ENCODE measurements at regions not wholly inside any gene's neighbourhood (a gene's known extent, or its start where the extent isn't known, plus 50 kb on each side); places are given as distances from the start of the nearest gene placed in this dataset.

DNA sequence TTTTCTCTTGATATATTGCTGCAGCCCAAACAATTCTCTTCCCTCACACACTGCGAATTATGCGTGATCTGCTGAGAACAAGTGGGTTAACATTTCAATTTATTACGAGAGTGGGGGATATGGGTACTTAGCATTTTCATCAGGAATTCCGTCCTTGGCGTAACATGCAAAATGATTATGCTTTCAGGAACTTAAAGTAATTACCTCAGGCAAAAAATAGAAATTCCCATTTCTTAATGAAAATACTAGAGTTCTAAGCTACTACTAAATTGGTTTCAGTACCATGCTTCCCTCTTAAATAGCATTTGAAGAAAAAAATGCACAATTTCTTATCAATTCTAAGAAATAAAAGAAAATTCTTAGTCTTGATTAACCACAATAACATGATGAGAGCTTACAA, 213.5 kb downstream of the GPAM start:
- no peaks in the 10 kb centered on the region for H3K4me1 ChIP-seq (ENCODE audit: control insufficient read depth in 3 of 3, insufficient read depth in 2 of 3, low read depth in 1 of 3, low read length in 2 of 3)
- WGBS, 3 donors = 83 to 94% (median 92%) methylated on average over 5 of the region's 5 CpGs
- H3K27ac ChIP-seq (ENCODE audit: low read depth in 1 of 3, low read length in 2 of 3) = no peak overlapping the region
- H3K27me3 ChIP-seq (ENCODE audit: control insufficient read depth in 3 of 3, insufficient read depth in 3 of 3, low read length in 3 of 3) = no peaks in the 10 kb centered on the region
- DNase-seq = no peak
- no peaks in the 10 kb centered on the region for H3K36me3 ChIP-seq (ENCODE audit: control insufficient read depth in 3 of 3, insufficient read depth in 2 of 3, low read depth in 1 of 3, low read length in 3 of 3)
- no peak for FAIRE-seq
- no peaks in the 10 kb centered on the region for H3K9me3 ChIP-seq (ENCODE audit: control insufficient read depth in 2 of 2, insufficient read depth in 1 of 2, low read depth in 1 of 2, low read length in 1 of 2)
- H3K4me3 ChIP-seq (ENCODE audit: low read depth in 1 of 3, low read length in 3 of 3) = no peak overlapping the region

DNA sequence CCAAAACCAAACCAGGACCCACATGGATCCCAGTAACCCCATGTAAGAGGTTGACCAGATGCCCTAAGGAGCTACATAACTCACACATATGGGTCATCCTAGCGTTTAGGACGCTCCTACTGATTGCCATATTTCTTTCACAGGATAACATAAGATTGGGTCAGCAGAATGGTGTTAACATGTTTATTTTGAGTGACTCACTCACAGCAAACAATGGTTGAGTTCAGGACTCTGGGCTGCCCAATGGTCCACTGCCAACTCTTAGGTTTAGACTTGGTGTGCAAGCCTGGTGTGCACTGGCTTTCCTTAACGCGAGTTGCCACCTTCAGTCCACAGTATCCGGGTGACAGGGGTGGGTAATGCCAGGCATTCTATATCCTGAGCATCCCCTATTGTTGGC, 211.5 kb downstream of the GPAM start:
- Histone ChIP-seq H3K9me3 (ENCODE audit: control insufficient read depth in 2 of 2, insufficient read depth in 1 of 2, low read depth in 1 of 2, low read length in 1 of 2) (no peaks in the 10 kb centered on the region), H3K27ac (ENCODE audit: low read depth in 1 of 3, low read length in 2 of 3) (no peak overlapping the region), H3K4me3 (ENCODE audit: low read depth in 1 of 3, low read length in 3 of 3) (no peak overlapping the region), H3K36me3 (ENCODE audit: control insufficient read depth in 3 of 3, insufficient read depth in 2 of 3, low read depth in 1 of 3, low read length in 3 of 3) (no peaks in the 10 kb centered on the region), H3K27me3 (ENCODE audit: control insufficient read depth in 3 of 3, insufficient read depth in 3 of 3, low read length in 3 of 3) (no peaks in the 10 kb centered on the region), H3K4me1 (ENCODE audit: control insufficient read depth in 3 of 3, insufficient read depth in 2 of 3, low read depth in 1 of 3, low read length in 2 of 3) (no peaks in the 10 kb centered on the region)
- 69 to 78% (median 77%) methylated on average over 5 of the region's 5 CpGs for WGBS, 3 donors
- FAIRE-seq (no peak), DNase-seq (no peak)

DNA sequence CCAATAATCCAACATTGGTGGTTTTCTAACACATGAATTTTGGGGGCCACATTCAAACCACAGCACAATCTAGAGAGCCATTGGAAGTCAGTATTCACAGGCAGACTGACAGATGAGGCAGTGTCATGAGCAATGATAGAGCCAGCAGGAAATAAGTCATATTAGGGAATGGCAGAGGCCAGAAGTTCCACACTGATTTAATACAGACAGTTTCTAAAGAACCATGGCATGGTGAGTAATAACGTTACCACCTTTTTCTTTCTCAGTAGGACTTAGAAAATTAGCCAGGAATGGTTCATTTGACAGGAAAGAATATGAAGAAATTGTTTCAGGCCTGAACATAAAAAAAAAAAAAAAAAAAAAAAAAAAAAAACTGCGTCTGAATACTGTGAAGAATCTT, 210.3 kb downstream of the GPAM start:
- no peaks in the 10 kb centered on the region for H3K9me3 ChIP-seq (ENCODE audit: control insufficient read depth in 2 of 2, insufficient read depth in 1 of 2, low read depth in 1 of 2, low read length in 1 of 2)
- no peaks in the 10 kb centered on the region for H3K36me3 ChIP-seq (ENCODE audit: control insufficient read depth in 3 of 3, insufficient read depth in 2 of 3, low read depth in 1 of 3, low read length in 3 of 3)
- 80 to 83% (median 81%) methylated on average over 2 of the region's 2 CpGs for WGBS, 3 donors
- H3K4me1 ChIP-seq (ENCODE audit: control insufficient read depth in 3 of 3, insufficient read depth in 2 of 3, low read depth in 1 of 3, low read length in 2 of 3) = no peaks in the 10 kb centered on the region
- no peaks in the 10 kb centered on the region for H3K27me3 ChIP-seq (ENCODE audit: control insufficient read depth in 3 of 3, insufficient read depth in 3 of 3, low read length in 3 of 3)
- no peak overlapping the region for H3K4me3 ChIP-seq (ENCODE audit: low read depth in 1 of 3, low read length in 3 of 3)
- DNase-seq (no peak), FAIRE-seq (no peak)
- no peak overlapping the region for H3K27ac ChIP-seq (ENCODE audit: low read depth in 1 of 3, low read length in 2 of 3)

DNA sequence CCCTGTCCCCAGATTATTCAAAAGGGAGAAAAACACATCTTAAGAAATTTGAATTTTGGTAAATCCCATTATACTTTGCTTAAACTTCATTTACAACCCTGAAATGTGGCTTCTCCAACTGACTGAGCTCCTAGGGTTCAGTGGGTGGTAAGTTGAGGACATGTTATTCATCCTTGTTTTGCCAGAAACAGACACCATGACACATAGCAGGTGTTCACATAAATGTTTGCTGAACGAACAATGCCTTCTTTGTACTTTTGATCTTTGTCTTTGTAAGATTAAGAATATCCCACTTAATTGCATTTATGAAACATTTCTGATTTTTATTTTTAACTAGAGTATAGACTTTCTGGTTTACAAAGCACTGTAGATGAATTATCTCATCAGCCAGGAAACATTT, 209.7 kb downstream of the GPAM start:
- no peaks in the 10 kb centered on the region for H3K9me3 ChIP-seq (ENCODE audit: control insufficient read depth in 2 of 2, insufficient read depth in 1 of 2, low read depth in 1 of 2, low read length in 1 of 2)
- H3K4me3 ChIP-seq (ENCODE audit: low read depth in 1 of 3, low read length in 3 of 3) = no peak overlapping the region
- no peak overlapping the region for H3K27ac ChIP-seq (ENCODE audit: low read depth in 1 of 3, low read length in 2 of 3)
- 19 to 59% (median 33%) methylated on average over 1 of the region's 1 CpG for WGBS, 3 donors
- DNase-seq = no peak
- no peaks in the 10 kb centered on the region for H3K36me3 ChIP-seq (ENCODE audit: control insufficient read depth in 3 of 3, insufficient read depth in 2 of 3, low read depth in 1 of 3, low read length in 3 of 3)
- H3K4me1 ChIP-seq (ENCODE audit: control insufficient read depth in 3 of 3, insufficient read depth in 2 of 3, low read depth in 1 of 3, low read length in 2 of 3) = no peaks in the 10 kb centered on the region
- FAIRE-seq = no peak
- H3K27me3 ChIP-seq (ENCODE audit: control insufficient read depth in 3 of 3, insufficient read depth in 3 of 3, low read length in 3 of 3) = no peaks in the 10 kb centered on the region

- Histone ChIP-seq H3K27me3 (ENCODE audit: control insufficient read depth in 3 of 3, insufficient read depth in 3 of 3, low read length in 3 of 3) (no peaks in the 10 kb centered on the region), H3K4me1 (ENCODE audit: control insufficient read depth in 3 of 3, insufficient read depth in 2 of 3, low read depth in 1 of 3, low read length in 2 of 3) (no peaks in the 10 kb centered on the region), H3K4me3 (ENCODE audit: low read depth in 1 of 3, low read length in 3 of 3) (no peak overlapping the region), H3K27ac (ENCODE audit: low read depth in 1 of 3, low read length in 2 of 3) (no peak overlapping the region), H3K9me3 (ENCODE audit: control insufficient read depth in 2 of 2, insufficient read depth in 1 of 2, low read depth in 1 of 2, low read length in 1 of 2) (no peaks in the 10 kb centered on the region), H3K36me3 (ENCODE audit: control insufficient read depth in 3 of 3, insufficient read depth in 2 of 3, low read depth in 1 of 3, low read length in 3 of 3) (no peaks in the 10 kb centered on the region)
- WGBS, 3 donors = 12 to 46% (median 29%) methylated on average over 4 of the region's 4 CpGs
- no peak for FAIRE-seq
- DNase-seq = no peak
Observed at GRCh38 chr10:111974325-111974724, 209.2 kb downstream of the GPAM start.

DNA sequence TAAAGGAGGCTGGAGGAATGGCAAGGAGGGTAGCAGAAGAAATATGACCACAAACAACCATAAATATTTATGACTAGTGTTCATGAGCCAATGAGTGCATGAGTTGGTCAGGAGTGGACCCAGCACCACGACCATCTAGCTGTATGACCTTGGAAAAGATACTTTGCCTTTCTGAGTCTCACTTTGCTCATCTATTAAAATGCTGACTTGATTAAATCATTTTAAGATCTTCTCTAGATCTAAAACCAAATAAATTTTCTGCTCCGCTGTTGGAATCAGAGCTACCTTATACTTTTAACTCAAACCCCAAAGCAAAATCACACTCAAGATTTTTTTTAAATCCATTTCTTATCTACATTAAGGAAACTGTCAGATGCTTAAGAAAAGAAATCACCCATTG, 207.0 kb downstream of the GPAM start:
- Histone ChIP-seq H3K9me3 (ENCODE audit: control insufficient read depth in 2 of 2, insufficient read depth in 1 of 2, low read depth in 1 of 2, low read length in 1 of 2) (no peaks in the 10 kb centered on the region), H3K4me3 (ENCODE audit: low read depth in 1 of 3, low read length in 3 of 3) (no peak overlapping the region), H3K4me1 (ENCODE audit: control insufficient read depth in 3 of 3, insufficient read depth in 2 of 3, low read depth in 1 of 3, low read length in 2 of 3) (no peaks in the 10 kb centered on the region), H3K27ac (ENCODE audit: low read depth in 1 of 3, low read length in 2 of 3) (no peak overlapping the region), H3K36me3 (ENCODE audit: control insufficient read depth in 3 of 3, insufficient read depth in 2 of 3, low read depth in 1 of 3, low read length in 3 of 3) (no peaks in the 10 kb centered on the region), H3K27me3 (ENCODE audit: control insufficient read depth in 3 of 3, insufficient read depth in 3 of 3, low read length in 3 of 3) (no peaks in the 10 kb centered on the region)
- DNase-seq (no peak), FAIRE-seq (no peak)
- 48 to 67% (median 56%) methylated on average over 2 of the region's 2 CpGs for WGBS, 3 donors

DNA sequence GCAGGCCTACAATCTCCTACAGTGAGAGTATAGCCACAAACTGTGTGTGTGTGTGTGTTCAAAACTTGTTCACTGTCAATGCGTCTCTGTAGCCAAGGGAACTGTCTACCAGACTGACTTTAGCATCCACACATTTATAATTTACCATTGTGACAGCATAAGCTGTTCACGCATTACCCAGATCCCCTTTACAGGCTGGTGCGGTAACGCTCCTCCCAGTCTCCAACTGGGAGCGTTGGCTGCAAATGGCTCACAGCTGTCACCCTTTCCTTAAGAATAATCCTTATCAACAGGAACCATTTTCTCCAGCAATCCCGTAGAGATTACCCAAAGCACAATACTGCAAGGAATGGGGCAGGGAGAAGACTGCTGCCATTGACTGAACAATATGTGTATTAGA, 199.5 kb downstream of the GPAM start:
- Histone ChIP-seq H3K4me3 (ENCODE audit: low read depth in 1 of 3, low read length in 3 of 3) (no peak overlapping the region), H3K4me1 (ENCODE audit: control insufficient read depth in 3 of 3, insufficient read depth in 2 of 3, low read depth in 1 of 3, low read length in 2 of 3) (no peaks in the 10 kb centered on the region), H3K36me3 (ENCODE audit: control insufficient read depth in 3 of 3, insufficient read depth in 2 of 3, low read depth in 1 of 3, low read length in 3 of 3) (no peaks in the 10 kb centered on the region), H3K9me3 (ENCODE audit: control insufficient read depth in 2 of 2, insufficient read depth in 1 of 2, low read depth in 1 of 2, low read length in 1 of 2) (no peaks in the 10 kb centered on the region), H3K27me3 (ENCODE audit: control insufficient read depth in 3 of 3, insufficient read depth in 3 of 3, low read length in 3 of 3) (no peaks in the 10 kb centered on the region), H3K27ac (ENCODE audit: low read depth in 1 of 3, low read length in 2 of 3) (no peak overlapping the region)
- no peak for FAIRE-seq
- no peak for DNase-seq
- 81 to 91% (median 86%) methylated on average over 6 of the region's 6 CpGs for WGBS, 3 donors

- H3K27me3 ChIP-seq (ENCODE audit: control insufficient read depth in 3 of 3, insufficient read depth in 3 of 3, low read length in 3 of 3) = no peaks in the 10 kb centered on the region
- H3K27ac ChIP-seq (ENCODE audit: low read depth in 1 of 3, low read length in 2 of 3) = no peak overlapping the region
- no peaks in the 10 kb centered on the region for H3K36me3 ChIP-seq (ENCODE audit: control insufficient read depth in 3 of 3, insufficient read depth in 2 of 3, low read depth in 1 of 3, low read length in 3 of 3)
- H3K4me1 ChIP-seq (ENCODE audit: control insufficient read depth in 3 of 3, insufficient read depth in 2 of 3, low read depth in 1 of 3, low read length in 2 of 3) = no peaks in the 10 kb centered on the region
- no peaks in the 10 kb centered on the region for H3K9me3 ChIP-seq (ENCODE audit: control insufficient read depth in 2 of 2, insufficient read depth in 1 of 2, low read depth in 1 of 2, low read length in 1 of 2)
- no peak overlapping the region for H3K4me3 ChIP-seq (ENCODE audit: low read depth in 1 of 3, low read length in 3 of 3)
- DNase-seq (no peak), FAIRE-seq (no peak)
Observed at GRCh38 chr10:111986079-111986478, 197.5 kb downstream of the GPAM start.

DNA sequence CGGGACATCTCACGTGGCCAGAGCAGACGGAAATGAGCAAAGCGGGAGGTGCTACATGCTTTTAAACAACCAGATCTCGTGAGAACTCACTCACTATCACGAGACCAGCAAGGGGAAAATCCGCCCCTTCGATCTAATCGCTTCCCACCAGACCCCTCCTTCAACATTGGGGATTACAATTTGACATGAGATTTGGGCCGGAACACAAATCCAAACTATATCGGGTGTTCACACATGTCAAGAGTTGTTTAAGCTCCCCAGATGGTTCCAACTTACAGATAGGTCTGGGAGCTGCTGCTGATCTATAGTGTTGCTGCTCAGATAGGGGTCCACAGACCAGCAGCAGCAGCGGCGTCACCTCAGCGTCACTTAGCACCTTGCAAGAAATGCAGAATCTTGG, 194.9 kb downstream of the GPAM start:
- Histone ChIP-seq H3K27me3 (ENCODE audit: control insufficient read depth in 3 of 3, insufficient read depth in 3 of 3, low read length in 3 of 3) (no peaks in the 10 kb centered on the region), H3K27ac (ENCODE audit: low read depth in 1 of 3, low read length in 2 of 3) (no peak overlapping the region), H3K4me1 (ENCODE audit: control insufficient read depth in 3 of 3, insufficient read depth in 2 of 3, low read depth in 1 of 3, low read length in 2 of 3) (no peaks in the 10 kb centered on the region), H3K36me3 (ENCODE audit: control insufficient read depth in 3 of 3, insufficient read depth in 2 of 3, low read depth in 1 of 3, low read length in 3 of 3) (no peaks in the 10 kb centered on the region), H3K9me3 (ENCODE audit: control insufficient read depth in 2 of 2, insufficient read depth in 1 of 2, low read depth in 1 of 2, low read length in 1 of 2) (no peaks in the 10 kb centered on the region), H3K4me3 (ENCODE audit: low read depth in 1 of 3, low read length in 3 of 3) (no peak overlapping the region)
- 66 to 72% (median 72%) methylated on average over 14 of the region's 14 CpGs for WGBS, 3 donors
- no peak for FAIRE-seq
- DNase-seq = no peak

Measured in small intestine (tissue), 7 donors.